Esophagus muscularis mucosa (tissue), 4 donors: ENCODE measurements at regions not wholly inside any gene's neighbourhood (a gene's known extent, or its start where the extent isn't known, plus 50 kb on each side); places are given as distances from the start of the nearest gene placed in this dataset.

Experiments
- DNase-seq: peaks from one replicate; pipeline ENCODE4 v3.0.0-alpha.2; 2017; ENCODE audit errors: extremely low spot score
- H3K27ac ChIP-seq, 4 donors: fragments of 200-600 bp; sonication (generic); replicated peaks in 1 of 4; 1 replicate in 3 of 4; 2 replicates in 1 of 4; pipeline ENCODE4 v1.5.1; 2016 to 2019; ENCODE audit warnings: mild to moderate bottlenecking in 1 of 4
- H3K27me3 ChIP-seq, 4 donors: fragments of 200-600 bp; sonication (generic); one replicate each; pipeline versions ENCODE4 v1.5.1 to v1.6.0; 2016 to 2019
- H3K36me3 ChIP-seq, 4 donors: fragments of 200-600 bp; sonication (generic); one replicate each; pipeline ENCODE4 v1.5.1; 2016 to 2019
- H3K4me1 ChIP-seq, 4 donors: fragments of 200-600 bp; sonication (generic); one replicate each; pipeline ENCODE4 v1.5.1; 2016 to 2019
- H3K4me3 ChIP-seq, 4 donors: fragments of 200-600 bp; sonication (generic); 1 replicate in 2 of 4; 2 replicates in 2 of 4; pipeline ENCODE4 v1.5.1; 2016 to 2019; ENCODE audit warnings: mild to moderate bottlenecking in 4 of 4, moderate library complexity in 1 of 4
- H3K9me3 ChIP-seq, 4 donors: fragments of 200-600 bp; sonication (generic); 1 replicate in 3 of 4; 2 replicates in 1 of 4; pipeline ENCODE4 v1.5.1; 2016 to 2019
- CTCF ChIP-seq, 3 experiments: fragments of 200-600 bp in 2 of 3; fragments of 450-650 bp in 1 of 3; sonication (generic) in 2 of 3; IDR thresholded peaks; one replicate each; pipeline ENCODE4 v1.5.1; 2017 to 2019; ENCODE audit warnings: antibody characterized with exemption in 3 of 3, mild to moderate bottlenecking in 2 of 3, moderate library complexity in 1 of 3
- EP300 ChIP-seq: sonication (generic); formaldehyde crosslinking; IDR thresholded peaks from one replicate; pipeline ENCODE4 v1.6.1; 2017; ENCODE audit warnings: antibody characterized with exemption
- POLR2A ChIP-seq: fragments of 450-650 bp; IDR thresholded peaks from one replicate; pipeline ENCODE4 v1.6.1; 2017; ENCODE audit warnings: antibody characterized with exemption, moderate library complexity, mild to moderate bottlenecking, low read depth
- POLR2AphosphoS5 ChIP-seq, 2 donors: sonication (generic); formaldehyde crosslinking; IDR thresholded peaks; one replicate each; pipeline ENCODE4 v1.6.1; 2017; ENCODE audit warnings: antibody characterized with exemption in 2 of 2
- WGBS: methylation state at CpG from one replicate; pipeline ENCODE4 v1.1.5; 2018; 5-methylcytosine and 5-hydroxymethylcytosine counted together
- intact Hi-C: fragments of 100-400 bp; cut with DNase I; formaldehyde crosslinking; loops from one replicate; pipeline ENCODE4 v1.15.1; 2023

DNA sequence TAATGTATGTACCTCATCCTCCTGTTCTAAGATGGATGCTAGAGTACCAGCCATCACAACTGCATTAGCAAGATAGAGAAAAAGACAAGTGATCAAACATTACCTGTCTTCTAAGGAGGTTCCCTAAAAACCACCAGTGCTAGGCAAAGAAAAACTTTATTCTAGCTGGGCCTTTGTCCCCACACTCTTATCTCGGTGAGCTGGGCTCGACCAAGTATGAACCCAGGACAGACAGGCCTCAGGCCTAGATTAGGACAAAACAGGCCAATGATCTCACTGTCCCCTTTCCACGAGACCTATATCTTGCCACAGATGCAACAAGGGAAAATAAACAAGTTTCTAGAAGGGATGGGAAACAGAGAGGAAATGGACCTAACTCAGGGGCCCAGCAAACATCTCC, 127.6 kb upstream of the PKDCC start:
- TF ChIP-seq CTCF (IDR thresholded peaks at IDR 0.05): no peak
- no peak for TF ChIP-seq POLR2AphosphoS5 (IDR thresholded peaks at IDR 0.05)
- no peak for TF ChIP-seq EP300
- TF ChIP-seq POLR2A: no peak
- DNase-seq: no peak
- Histone ChIP-seq H3K27ac (no peak overlapping the region), H3K36me3 (no peaks in the 10 kb centered on the region), H3K27me3 (no peaks in the 10 kb centered on the region), H3K9me3 (no peaks in the 10 kb centered on the region), H3K4me1 (peaks cover 0 to 20% (median 2%) of the 10 kb centered on the region in 4 donors), H3K4me3 (no peak overlapping the region)
- WGBS: 100% methylated on average over 3 of the region's 3 CpGs
- intact Hi-C loops: no loop called here

- Histone ChIP-seq H3K27ac (no peak overlapping the region), H3K27me3 (no peaks in the 10 kb centered on the region), H3K36me3 (no peaks in the 10 kb centered on the region), H3K4me3 (no peak overlapping the region), H3K9me3 (no peaks in the 10 kb centered on the region), H3K4me1 (peaks cover 0 to 20% (median 2%) of the 10 kb centered on the region in 4 donors)
- WGBS: 89% methylated on average over 2 of the region's 2 CpGs
- no peak for DNase-seq
- TF ChIP-seq POLR2AphosphoS5 (IDR thresholded peaks at IDR 0.05) (no peak), POLR2A (no peak), EP300 (no peak), CTCF (IDR thresholded peaks at IDR 0.05) (no peak)
- intact Hi-C loops: no loop called here
These were observed 127.0 kb upstream of the PKDCC start for GRCh38 chr2:41920812-41921211.

DNA sequence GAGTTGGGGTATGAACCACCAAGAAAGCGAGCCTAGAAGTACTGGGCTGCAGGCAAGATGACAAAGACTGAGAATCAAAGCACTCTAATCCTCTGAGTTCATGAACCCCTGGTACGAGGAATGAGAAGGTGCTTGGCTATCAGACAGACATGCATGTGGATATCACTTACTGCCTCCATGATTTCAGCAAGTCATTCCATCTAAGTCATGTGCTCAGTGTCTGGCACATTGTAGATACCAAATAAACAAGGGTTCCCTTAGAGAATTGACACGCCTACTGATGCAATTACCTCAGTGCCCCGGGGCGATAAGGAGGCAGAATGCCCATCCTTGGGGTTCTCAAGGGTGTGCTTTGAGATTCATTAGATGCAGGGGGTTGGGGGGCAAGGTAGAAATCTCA, 125.6 kb upstream of the PKDCC start:
- Histone ChIP-seq H3K27me3 (no peaks in the 10 kb centered on the region), H3K4me3 (no peak overlapping the region), H3K36me3 (no peaks in the 10 kb centered on the region), H3K4me1 (peaks cover 11 to 30% (median 13%) of the 10 kb centered on the region in 4 donors), H3K9me3 (no peaks in the 10 kb centered on the region), H3K27ac (no peak overlapping the region)
- no peak for TF ChIP-seq POLR2AphosphoS5 (IDR thresholded peaks at IDR 0.05)
- 77% methylated on average over 5 of the region's 5 CpGs for WGBS
- intact Hi-C loops: no loop called here
- DNase-seq: no peak

DNA sequence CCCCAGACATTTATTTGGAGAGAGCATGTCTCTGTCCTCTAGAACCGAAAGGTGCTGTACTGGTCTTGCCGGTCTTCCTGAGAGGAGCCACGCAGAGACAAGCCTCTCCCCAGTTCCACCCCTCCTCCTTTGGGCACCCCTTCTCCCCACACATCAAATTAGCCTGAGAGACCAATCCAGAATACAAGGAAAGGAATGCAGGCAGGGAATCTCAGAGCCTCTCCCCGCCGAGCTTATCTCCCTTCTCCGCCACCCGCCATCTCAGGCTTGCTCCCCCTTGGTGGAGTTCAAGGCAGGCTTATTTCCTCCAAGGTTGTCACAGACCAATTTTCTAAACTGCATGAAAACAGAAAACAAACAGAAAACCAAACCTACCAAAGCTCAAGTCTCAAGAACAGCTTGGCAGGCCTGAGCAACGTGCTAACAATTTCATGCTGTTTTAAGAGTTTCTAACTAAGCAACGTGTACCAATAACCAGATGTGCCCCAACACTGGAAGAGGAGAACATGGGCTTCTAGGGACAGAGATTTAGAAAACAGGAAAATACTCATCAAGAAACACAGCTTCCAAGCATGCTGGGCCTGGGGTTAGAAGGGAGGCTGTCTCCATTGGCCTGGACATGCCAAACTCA, 124.5 kb upstream of the PKDCC start:
- Histone ChIP-seq H3K4me1 (peaks cover 20 to 39% (median 24%) of the 10 kb centered on the region in 4 donors), H3K9me3 (no peaks in the 10 kb centered on the region), H3K27ac (no peak overlapping the region), H3K36me3 (no peaks in the 10 kb centered on the region), H3K4me3 (no peak overlapping the region), H3K27me3 (no peaks in the 10 kb centered on the region)
- intact Hi-C loops: no loop called here
- no peak for DNase-seq
- TF ChIP-seq CTCF (IDR thresholded peaks at IDR 0.05) (no peak), EP300 (no peak), POLR2A (no peak)
- WGBS: 96% methylated on average over 9 of the region's 9 CpGs

DNA sequence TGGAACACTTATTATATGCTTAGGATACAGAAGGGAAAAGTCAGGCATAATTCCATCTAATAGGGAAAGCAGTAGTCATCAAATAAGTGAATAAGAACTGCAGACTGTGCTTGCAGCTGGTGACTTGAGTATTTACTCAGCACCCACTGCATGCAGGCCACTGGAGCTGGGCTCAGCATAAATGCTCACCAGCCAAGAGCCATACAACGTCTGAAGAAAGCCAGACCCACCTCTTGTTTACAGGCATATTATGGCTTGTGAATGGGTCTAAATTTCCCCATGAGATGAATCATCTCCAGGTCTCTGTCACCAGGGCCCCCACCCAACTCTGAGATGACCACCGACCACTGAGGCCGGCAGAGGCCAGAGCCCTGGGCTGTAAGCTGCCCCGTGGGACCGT, 123.8 kb upstream of the PKDCC start:
- H3K36me3 ChIP-seq: no peaks in the 10 kb centered on the region
- H3K4me3 ChIP-seq: no peak overlapping the region
- TF ChIP-seq EP300 (no peak), CTCF (IDR thresholded peaks at IDR 0.05) (no peak), POLR2A (no peak), POLR2AphosphoS5 (IDR thresholded peaks at IDR 0.05) (no peak)
- WGBS: 90% methylated on average over 5 of the region's 5 CpGs
- H3K4me1 ChIP-seq: peaks cover 20 to 39% (median 27%) of the 10 kb centered on the region in 4 donors
- intact Hi-C loops: no loop called here
- H3K9me3 ChIP-seq: no peaks in the 10 kb centered on the region
- no peak for DNase-seq
- no peak overlapping the region for H3K27ac ChIP-seq
- H3K27me3 ChIP-seq: no peaks in the 10 kb centered on the region
